Caco-2 (cell line): ENCODE measurements at regions not wholly inside any gene's neighbourhood (a gene's known extent, or its start where the extent isn't known, plus 50 kb on each side); places are given as distances from the start of the nearest gene placed in this dataset.

ENCODE experiments used
- BruUV-seq: library from RNA; stranded (reverse); fragments of 400-500 nt; replicated peaks from 2 replicates; lab custom pipeline; 2021; lab: Mats Ljungman, UMichigan
- CTCF ChIA-PET: fragments of 300-600 bp; sonication (Branson Sonifier 250); formaldehyde crosslinking; loops from one replicate; lab custom pipeline; 2022; ENCODE audit warnings: antibody characterized with exemption; lab: Charles Lee
- POLR2A ChIA-PET: fragments of 300-600 bp; sonication (Branson Sonifier 250); formaldehyde crosslinking; loops from one replicate; lab custom pipeline; 2022; ENCODE audit warnings: antibody characterized with exemption; lab: Charles Lee
- DNase-seq, 2 experiments: peaks; one replicate each; pipeline versions ENCODE4 v3.0.0 to v3.0.0-alpha.2; 2020 to 2022
- H3K27me3 ChIP-seq: replicated peaks from 2 replicates; pipeline ENCODE4 v1.6.0; 2011; ENCODE audit warnings: low read length; ENCODE audit not compliant: control insufficient read depth, insufficient read depth
- H3K36me3 ChIP-seq: 2 replicates; pipeline ENCODE4 v1.5.1; 2011; ENCODE audit warnings: low read length; ENCODE audit not compliant: control insufficient read depth, insufficient read depth
- H3K4me1 ChIP-seq: fragments of 250-450 bp; sonication (Bioruptor Pico); 2 replicates; pipeline ENCODE4 v1.5.1; 2020; ENCODE audit warnings: mild to moderate bottlenecking
- H3K4me3 ChIP-seq: 2 replicates; pipeline ENCODE4 v1.5.1; 2011; ENCODE audit warnings: low read depth, mild to moderate bottlenecking, control low read depth, low read length
- H3K9me3 ChIP-seq: fragments of 250-450 bp; sonication (Bioruptor Pico); 2 replicates; pipeline ENCODE4 v1.5.1; 2020; ENCODE audit warnings: mild to moderate bottlenecking, moderate library complexity
- H3K27ac Mint-ChIP-seq: one replicate; pipeline ENCODE4 v1.8.0; 2022; ENCODE audit warnings: mixed read lengths; ENCODE audit not compliant: unreplicated experiment
- H3K27me3 Mint-ChIP-seq: one replicate; pipeline ENCODE4 v1.8.0; 2022; ENCODE audit warnings: mixed read lengths; ENCODE audit not compliant: insufficient read depth, unreplicated experiment
- H3K36me3 Mint-ChIP-seq: one replicate; pipeline ENCODE4 v1.8.0; 2022; ENCODE audit warnings: mild to moderate bottlenecking, mixed read lengths; ENCODE audit not compliant: insufficient read depth, unreplicated experiment
- H3K4me1 Mint-ChIP-seq: one replicate; pipeline ENCODE4 v1.8.0; 2022; ENCODE audit warnings: low read depth, mixed read lengths; ENCODE audit not compliant: unreplicated experiment
- H3K4me3 Mint-ChIP-seq: one replicate; pipeline ENCODE4 v1.8.0; 2022; ENCODE audit warnings: mild to moderate bottlenecking, moderate library complexity, mixed read lengths; ENCODE audit not compliant: unreplicated experiment
- H3K9me3 Mint-ChIP-seq: one replicate; pipeline ENCODE4 v1.8.0; 2022; ENCODE audit warnings: mixed read lengths; ENCODE audit not compliant: unreplicated experiment
- CTCF ChIP-seq, 2 experiments: fragments of 200-600 bp in 1 of 2; IDR thresholded peaks; 1 replicate in 1 of 2; 2 replicates in 1 of 2; pipeline versions ENCODE4 v1.5.1 to v1.8.0; 2011 to 2022; ENCODE audit warnings: antibody characterized with exemption in 1 of 2, control low read depth in 1 of 2, inconsistent platforms in 1 of 2, low read depth in 1 of 2, low read length in 1 of 2, mild to moderate bottlenecking in 1 of 2, moderate library complexity in 1 of 2; ENCODE audit not compliant: insufficient read depth in 1 of 2, severe bottlenecking in 1 of 2, unreplicated experiment in 1 of 2
- intact Hi-C: fragments of 100-400 bp; cut with micrococcal nuclease; formaldehyde crosslinking; loops from one replicate; pipeline ENCODE4 v1.10.0; 2022; ENCODE audit not compliant: unreplicated experiment

GRCh38 chr18:34592961-34593382, 117.1 kb upstream of the DTNA start:
- TF ChIP-seq CTCF (IDR thresholded peaks at IDR 0.05; ENCODE audit: insufficient read depth in 1 of 2, low read depth in 1 of 2, low read length in 1 of 2, severe bottlenecking in 1 of 2, unreplicated experiment in 1 of 2): no peak
- no peaks in the 10 kb centered on the region for H3K36me3 Mint-ChIP-seq
- DNase-seq: peak in 1 of 2 experiments; percentile 2
- POLR2A ChIA-PET: no interaction called here
- no TSS peak for BruUV-seq
- CTCF ChIA-PET: interaction anchor here (0.6 kb wide), 1 partner anchor 283 kb away, joined by 4 read pairs; no protein-coding TSS in a partner anchor
- Histone ChIP-seq H3K36me3 (no peaks in the 10 kb centered on the region), H3K4me3 (no peak overlapping the region), H3K27me3 (no peaks in the 10 kb centered on the region), H3K9me3 (no peaks in the 10 kb centered on the region), H3K4me1 (no peaks in the 10 kb centered on the region)
- intact Hi-C loops: no loop called here
- H3K27me3 Mint-ChIP-seq: no peaks in the 10 kb centered on the region
- no peak overlapping the region for H3K27ac Mint-ChIP-seq
- H3K9me3 Mint-ChIP-seq: no peaks in the 10 kb centered on the region
- H3K4me1 Mint-ChIP-seq: no peaks in the 10 kb centered on the region
- peak overlapping the region; percentile 33 for H3K4me3 Mint-ChIP-seq

- no peaks in the 10 kb centered on the region for H3K36me3 Mint-ChIP-seq
- no peaks in the 10 kb centered on the region for H3K27me3 ChIP-seq
- BruUV-seq: no TSS peak
- H3K27ac Mint-ChIP-seq: no peak overlapping the region
- H3K4me1 Mint-ChIP-seq: no peaks in the 10 kb centered on the region
- no peaks in the 10 kb centered on the region for H3K36me3 ChIP-seq
- ChIA-PET POLR2A (no interaction called here), CTCF (no interaction called here)
- no peak for DNase-seq
- no peaks in the 10 kb centered on the region for H3K4me1 ChIP-seq
- H3K4me3 ChIP-seq: no peak overlapping the region
- no peaks in the 10 kb centered on the region for H3K27me3 Mint-ChIP-seq
- intact Hi-C loops: no loop called here
- no peak for TF ChIP-seq CTCF (IDR thresholded peaks at IDR 0.05; ENCODE audit: insufficient read depth in 1 of 2, low read depth in 1 of 2, low read length in 1 of 2, severe bottlenecking in 1 of 2, unreplicated experiment in 1 of 2)
- H3K9me3 ChIP-seq: no peaks in the 10 kb centered on the region
- H3K9me3 Mint-ChIP-seq: no peaks in the 10 kb centered on the region
- no peak overlapping the region for H3K4me3 Mint-ChIP-seq
Observed at GRCh38 chr18:34594266-34594665, 115.8 kb upstream of the DTNA start.

- no peaks in the 10 kb centered on the region for H3K27me3 Mint-ChIP-seq
- no TSS peak for BruUV-seq
- ChIA-PET POLR2A (no interaction called here), CTCF (no interaction called here)
- H3K4me1 Mint-ChIP-seq: no peaks in the 10 kb centered on the region
- peak in 1 of 2 experiments; percentile 31 for TF ChIP-seq CTCF (IDR thresholded peaks at IDR 0.05; ENCODE audit: insufficient read depth in 1 of 2, low read depth in 1 of 2, low read length in 1 of 2, severe bottlenecking in 1 of 2, unreplicated experiment in 1 of 2)
- H3K36me3 Mint-ChIP-seq: no peaks in the 10 kb centered on the region
- DNase-seq: peak in 1 of 2 experiments; percentile 36
- no peaks in the 10 kb centered on the region for H3K9me3 Mint-ChIP-seq
- Histone ChIP-seq H3K4me1 (no peaks in the 10 kb centered on the region), H3K36me3 (no peaks in the 10 kb centered on the region), H3K4me3 (no peak overlapping the region), H3K9me3 (no peaks in the 10 kb centered on the region), H3K27me3 (no peaks in the 10 kb centered on the region)
- intact Hi-C loops: loop anchor here (1.0 to 5.0 kb wide), 2 partner anchors 132 to 193 kb away; no protein-coding TSS in a partner anchor
- H3K4me3 Mint-ChIP-seq: no peak overlapping the region
- H3K27ac Mint-ChIP-seq: no peak overlapping the region
Observed at GRCh38 chr18:34595690-34596089, 114.4 kb upstream of the DTNA start.
